G401 (cell line): ENCODE measurements at regions not wholly inside any gene's neighbourhood (a gene's known extent, or its start where the extent isn't known, plus 50 kb on each side); places are given as distances from the start of the nearest gene placed in this dataset.
"Not testable (repeated sequence)": the region's sequence is repeated elsewhere in the genome, so short reads cannot be mapped to it uniquely, and the experiment has no call there.

ENCODE experiments used
- DNase-seq: peaks from one replicate; pipeline ENCODE4 v3.0.0-alpha.2; 2015; ENCODE audit warnings: low spot score
- in situ Hi-C: cut with HindIII; loops from 2 replicates; pipeline ENCODE4 v1.10.0; 2016; ENCODE audit warnings: low sequenced_read_pairs, mixed read lengths

GRCh38 chr21:15195104-15195503 lies 130.3 kb upstream of the NRIP1 start:
- in situ Hi-C loops: no loop called here
- no peak for DNase-seq

GRCh38 chr21:15195768-15196167 lies 131.0 kb upstream of the NRIP1 start:
- no peak for DNase-seq
- in situ Hi-C loops: no loop called here

- DNase-seq: no peak
- in situ Hi-C loops: no loop called here
Observed at GRCh38 chr21:15197696-15198095, 132.9 kb upstream of the NRIP1 start.

GRCh38 chr21:15199414-15200383 lies 134.9 kb upstream of the NRIP1 start:
- no peak for DNase-seq
- in situ Hi-C loops: no loop called here

- in situ Hi-C loops: no loop called here
- no peak for DNase-seq
Observed at GRCh38 chr21:15203740-15204139, 138.9 kb upstream of the NRIP1 start.

- DNase-seq: no peak
- in situ Hi-C loops: no loop called here
Observed at GRCh38 chr21:15204140-15204969, 139.6 kb upstream of the NRIP1 start.

DNA sequence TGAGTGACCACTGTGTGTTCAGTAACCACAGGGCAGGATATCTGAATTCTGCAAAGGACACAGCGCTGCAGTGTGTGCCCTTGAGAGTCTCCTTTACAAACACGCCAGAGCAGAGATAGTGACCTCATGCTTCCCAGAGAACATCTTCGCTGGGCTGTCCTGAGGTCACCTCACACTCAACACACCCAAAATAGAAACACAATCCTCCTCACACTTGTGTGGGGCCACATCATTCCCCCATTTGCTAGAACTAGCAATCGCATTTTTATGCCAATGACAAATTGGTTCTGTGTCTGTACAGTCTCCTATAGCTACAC lies 140.1 kb upstream of the NRIP1 start:
- in situ Hi-C loops: no loop called here
- DNase-seq: no peak

DNA sequence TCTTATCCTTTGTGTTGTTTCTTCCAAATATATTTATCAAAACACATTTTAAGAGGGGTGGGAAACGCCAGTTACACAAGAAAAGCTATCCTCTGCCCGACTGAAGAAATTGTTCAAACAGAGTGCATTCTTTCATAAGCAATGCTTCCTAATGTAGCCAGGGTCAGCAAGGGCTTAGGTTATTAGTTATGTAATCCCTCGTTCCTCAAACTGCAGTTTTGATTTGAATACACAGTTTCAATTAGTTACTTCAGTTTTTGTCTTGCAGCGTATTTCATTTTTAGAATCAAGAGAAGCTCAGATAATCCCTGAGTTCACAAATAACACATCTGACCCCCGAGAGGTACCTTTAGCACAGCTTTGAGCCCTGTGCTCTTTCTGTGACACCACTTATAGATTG lies 141.7 kb upstream of the NRIP1 start:
- in situ Hi-C loops: no loop called here
- no peak for DNase-seq

GRCh38 chr21:15207231-15207630 lies 142.4 kb upstream of the NRIP1 start:
- in situ Hi-C loops: no loop called here
- DNase-seq: no peak

DNA sequence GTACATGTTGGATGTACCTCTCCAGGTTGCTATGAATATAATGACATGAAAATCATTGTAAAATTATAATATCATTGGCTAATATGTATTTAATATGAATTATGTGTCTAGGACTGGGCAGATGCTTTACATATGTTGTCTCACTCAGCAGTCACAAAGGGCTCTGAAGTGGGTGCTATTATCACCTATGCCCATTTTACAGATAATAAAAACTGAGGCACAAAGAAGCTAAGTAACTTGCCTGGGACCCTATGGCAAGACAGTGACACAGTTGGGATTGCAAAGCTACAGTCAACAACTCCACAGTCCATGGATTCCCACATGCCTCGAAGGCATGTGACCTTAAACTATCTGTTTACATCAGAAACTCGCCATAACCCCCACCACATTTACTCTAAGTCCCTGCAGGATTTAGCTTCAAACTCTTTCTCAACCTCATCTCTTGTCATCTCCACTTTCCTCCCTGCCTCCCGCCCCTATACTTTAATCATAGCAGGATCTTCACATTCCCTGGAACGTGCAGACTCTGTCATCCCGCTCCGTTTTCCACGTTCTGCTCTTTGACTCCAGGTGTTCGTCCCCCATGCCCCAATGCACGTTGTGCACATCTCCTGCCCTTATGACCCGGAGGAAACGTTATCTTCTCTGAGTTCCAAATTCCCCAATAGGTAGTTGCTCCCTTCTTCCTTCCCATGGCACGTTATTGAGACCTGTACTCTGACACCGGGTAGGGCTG lies 143.0 kb upstream of the NRIP1 start:
- DNase-seq: no peak
- in situ Hi-C loops: no loop called here

DNA sequence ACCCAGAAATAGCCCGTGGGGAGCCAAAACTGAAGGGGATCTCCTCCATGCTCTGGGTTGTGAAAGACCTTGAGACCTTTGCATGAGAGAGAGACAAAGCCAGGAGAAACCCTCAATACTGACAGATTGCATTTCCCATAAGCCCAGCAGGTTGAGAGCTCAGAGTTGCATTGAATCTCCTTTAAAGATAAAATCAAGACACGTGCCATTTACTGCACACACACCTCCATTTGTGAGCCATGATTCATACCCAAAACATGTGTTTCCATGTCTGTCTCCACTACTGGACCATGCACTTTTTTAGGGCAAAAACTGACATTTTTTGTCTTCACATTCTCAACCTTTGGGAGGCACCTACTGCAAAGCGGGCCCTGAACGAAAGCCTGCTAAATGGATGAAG lies 144.0 kb upstream of the NRIP1 start:
- DNase-seq: no peak
- in situ Hi-C loops: no loop called here

- in situ Hi-C loops: no loop called here
- DNase-seq: no peak
Observed at GRCh38 chr21:15209224-15209623, 144.4 kb upstream of the NRIP1 start.

- in situ Hi-C loops: no loop called here
- DNase-seq: no peak
Observed at GRCh38 chr21:15210235-15210678, 145.5 kb upstream of the NRIP1 start.

DNA sequence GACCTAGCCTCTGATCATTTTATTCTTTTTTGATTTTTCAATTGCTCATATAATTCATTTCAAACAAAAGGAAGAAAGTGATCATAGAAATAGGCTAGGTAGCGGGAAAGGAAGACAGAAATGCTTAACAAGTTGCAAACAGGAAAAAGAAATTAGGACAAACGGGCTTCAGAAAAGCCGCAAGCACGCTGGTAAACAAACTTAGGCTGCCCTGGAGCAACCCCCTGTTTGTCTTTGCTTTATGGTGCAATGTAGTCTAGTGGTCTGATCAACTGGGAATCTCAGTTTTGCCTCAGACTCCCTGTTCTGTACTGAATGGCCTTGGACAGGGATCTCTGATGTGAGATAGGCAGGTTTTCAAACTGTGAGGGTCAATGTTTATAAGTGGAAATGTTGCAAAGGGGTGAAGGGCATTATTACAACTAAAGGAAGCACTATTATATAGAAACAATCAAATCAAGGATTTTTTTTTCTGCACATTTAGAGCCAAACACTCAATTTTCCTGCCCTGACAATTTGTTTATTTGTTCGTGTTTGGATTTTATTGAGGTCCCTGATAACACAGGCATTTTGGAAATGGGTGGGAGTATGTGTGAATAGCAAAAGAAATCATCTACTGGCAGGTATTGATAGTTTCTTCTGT lies 146.8 kb upstream of the NRIP1 start:
- in situ Hi-C loops: no loop called here
- DNase-seq: no peak

DNA sequence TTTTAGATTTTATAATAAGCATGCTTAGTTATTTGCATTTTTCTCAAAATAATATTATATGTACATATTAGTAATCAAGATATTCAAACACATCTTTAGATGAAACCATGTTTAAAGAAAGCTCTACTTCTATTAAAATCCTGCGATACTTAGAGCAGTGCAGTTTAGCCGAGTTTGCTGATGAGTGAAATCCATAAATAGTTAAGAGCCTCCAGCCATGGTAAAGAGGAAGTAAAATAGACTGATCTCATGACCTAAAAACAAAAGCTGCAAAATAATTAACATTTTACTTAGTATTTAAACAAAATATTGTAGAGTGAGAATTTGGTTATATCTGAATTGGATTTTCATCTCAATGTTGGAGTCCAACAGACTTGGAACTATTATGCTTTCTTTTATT lies 147.4 kb upstream of the NRIP1 start:
- no peak for DNase-seq
- in situ Hi-C loops: no loop called here

DNA sequence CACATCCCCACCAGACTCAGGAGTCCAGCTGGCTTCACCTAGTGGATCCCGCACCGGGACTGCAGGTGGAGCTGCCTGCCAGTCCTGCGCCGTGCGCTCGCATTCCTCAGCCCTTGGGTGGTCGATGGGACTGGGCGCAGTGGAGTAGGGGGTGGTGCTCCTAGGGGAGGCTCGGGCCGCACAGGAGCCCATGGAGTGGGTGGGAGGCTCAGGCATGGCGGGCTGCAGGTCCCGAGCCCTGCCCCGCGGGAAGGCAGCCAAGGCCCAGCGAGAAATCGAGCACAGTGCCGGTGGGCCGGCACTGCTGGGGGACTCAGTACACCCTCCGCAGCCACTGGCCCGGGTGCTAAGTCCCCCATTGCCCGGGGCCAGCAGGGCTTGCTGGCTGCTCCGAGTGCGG lies 153.7 kb upstream of the NRIP1 start:
- in situ Hi-C loops, DNase-seq: not testable (repeated sequence)

- DNase-seq: no peak
- in situ Hi-C loops: no loop called here
Observed at GRCh38 chr21:15219039-15219438, 154.2 kb upstream of the NRIP1 start.

- no peak for DNase-seq
- in situ Hi-C loops: no loop called here
Observed at GRCh38 chr21:15219894-15220293, 155.1 kb upstream of the NRIP1 start.

DNA sequence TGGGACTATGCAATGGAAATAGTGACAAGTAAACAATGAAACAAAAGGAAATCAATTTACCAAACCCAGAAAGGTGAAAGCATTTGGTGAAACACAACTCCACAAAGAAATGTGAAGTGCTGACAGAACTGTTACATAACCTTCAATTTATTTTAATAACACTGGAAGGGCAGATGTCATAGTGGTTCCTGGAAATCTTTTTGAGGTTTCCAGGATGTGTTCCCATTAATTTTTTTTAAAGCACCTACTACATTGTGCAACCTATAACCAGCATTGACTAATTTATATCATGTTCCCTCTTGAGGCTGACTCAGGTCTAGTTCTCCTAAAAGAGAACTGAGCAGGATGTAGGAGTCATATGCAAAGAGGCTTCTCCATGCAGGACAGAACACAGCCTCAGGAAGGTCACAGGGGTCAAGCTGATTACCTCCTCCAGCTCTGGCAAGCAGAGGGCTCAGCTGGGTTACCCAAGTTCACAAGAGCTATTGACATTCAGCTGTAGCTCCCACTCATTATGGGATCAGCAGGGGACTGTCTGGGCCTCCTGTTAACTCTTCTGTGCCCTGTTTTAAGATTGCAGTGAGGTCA lies 157.1 kb upstream of the NRIP1 start:
- DNase-seq: no peak
- in situ Hi-C loops: no loop called here
